ENCODE measurements at regions not wholly inside any gene's neighbourhood (a gene's known extent, or its start where the extent isn't known, plus 50 kb on each side); places are given as distances from the start of the nearest gene placed in this dataset.

GRCh38 chr5:136626531-136626930 is 261.2 kb upstream of the TRPC7 start:
- no peak for TF ChIP-seq CTCF (conservative IDR thresholded peaks at IDR 0.05)
- no peak overlapping the region for H3K27ac ChIP-seq

DNA sequence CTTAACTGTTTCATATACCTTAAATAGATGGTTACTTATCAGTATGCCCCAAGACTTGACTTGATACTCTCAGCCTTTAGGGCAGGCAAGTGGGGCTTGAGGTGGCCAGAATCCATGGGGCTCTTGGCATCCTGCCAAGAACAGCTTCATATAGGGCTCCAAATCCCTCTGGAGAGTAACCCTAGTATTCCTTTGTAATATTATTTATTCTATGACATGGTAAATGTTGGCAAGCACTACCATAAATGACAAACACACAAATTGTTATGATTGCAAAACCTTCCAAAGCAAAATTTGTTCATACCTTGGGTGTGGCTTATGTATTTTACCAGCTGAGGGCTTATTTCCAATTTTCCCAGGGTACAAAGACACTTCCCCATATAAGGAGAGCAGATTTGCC is 257.4 kb upstream of the TRPC7 start:
- no peak for TF ChIP-seq CTCF (conservative IDR thresholded peaks at IDR 0.05)
- H3K27ac ChIP-seq, result no peak overlapping the region

DNA sequence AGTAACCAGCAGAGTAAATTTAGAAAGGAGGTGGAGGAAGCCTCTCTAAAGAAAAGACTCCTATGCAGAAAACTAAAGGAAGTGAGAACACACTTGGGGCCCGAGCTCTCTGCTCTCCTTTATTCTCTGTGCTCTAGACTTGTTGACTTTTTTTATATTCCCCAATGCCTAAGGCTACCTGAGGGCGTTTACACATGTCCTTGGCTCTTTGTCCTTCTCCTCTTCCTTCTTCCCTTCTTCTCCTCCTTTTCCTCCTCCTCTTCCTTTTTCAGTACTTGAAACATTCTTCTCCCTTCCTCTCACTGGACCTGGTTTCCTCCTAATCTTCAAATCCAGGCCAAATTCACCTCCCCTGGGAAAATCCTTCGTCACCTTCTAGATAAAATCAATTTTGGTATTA is 256.4 kb upstream of the TRPC7 start:
- no peak for TF ChIP-seq CTCF (conservative IDR thresholded peaks at IDR 0.05)
- H3K27ac ChIP-seq, result no peak overlapping the region

DNA sequence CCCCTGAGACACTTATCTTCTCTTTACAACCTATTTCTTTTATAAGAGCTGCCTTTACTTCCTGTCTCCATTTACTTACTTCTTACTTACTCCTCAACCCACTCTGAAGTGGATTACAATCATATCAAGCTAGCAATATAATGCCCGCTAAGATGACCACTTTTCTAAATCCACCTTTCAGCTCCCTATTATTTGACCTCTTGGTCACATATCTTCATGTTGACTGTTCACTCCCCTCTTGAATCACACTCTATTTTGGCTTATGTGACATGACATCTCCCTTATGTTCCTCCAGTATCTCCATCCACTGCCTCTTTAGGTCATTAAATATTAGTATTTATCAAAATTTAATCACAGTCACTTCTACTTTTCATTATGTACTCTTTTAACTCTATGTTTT is 255.3 kb upstream of the TRPC7 start:
- no peak overlapping the region for H3K27ac ChIP-seq
- no peak for TF ChIP-seq CTCF (conservative IDR thresholded peaks at IDR 0.05)

GRCh38 chr5:136620016-136620419 is 254.7 kb upstream of the TRPC7 start:
- no peak overlapping the region for H3K27ac ChIP-seq
- TF ChIP-seq CTCF (conservative IDR thresholded peaks at IDR 0.05), result no peak

- H3K27ac ChIP-seq, result no peak overlapping the region
- no peak for TF ChIP-seq CTCF (conservative IDR thresholded peaks at IDR 0.05)
Observed at GRCh38 chr5:136619556-136619955, 254.2 kb upstream of the TRPC7 start.

- H3K27ac ChIP-seq, result no peak overlapping the region
- TF ChIP-seq CTCF (conservative IDR thresholded peaks at IDR 0.05), result no peak
Observed at GRCh38 chr5:136615251-136616119, 250.1 kb upstream of the TRPC7 start.
